Trophoblast cell (in vitro differentiated cells and primary cell): ENCODE measurements at regions not wholly inside any gene's neighbourhood (a gene's known extent, or its start where the extent isn't known, plus 50 kb on each side); places are given as distances from the start of the nearest gene placed in this dataset.

Source experiments
- DNase-seq, 2 donors: peaks; one replicate each; pipeline ENCODE4 v3.0.0-alpha.2; 2016
- H2AFZ ChIP-seq: 2 replicates; pipeline ENCODE4 v1.6.1; 2013; ENCODE audit warnings: low read length, moderate library complexity, mild to moderate bottlenecking; ENCODE audit not compliant: insufficient read depth, poor library complexity
- H2AK5ac ChIP-seq: 2 replicates; pipeline ENCODE4 v1.6.1; 2013; ENCODE audit warnings: mild to moderate bottlenecking, low read length
- H2BK120ac ChIP-seq: 2 replicates; pipeline ENCODE4 v1.6.1; 2013; ENCODE audit warnings: low read length, mild to moderate bottlenecking, moderate library complexity; ENCODE audit not compliant: insufficient read depth, poor library complexity
- H2BK12ac ChIP-seq: 2 replicates; pipeline ENCODE4 v1.6.1; 2013; ENCODE audit warnings: mild to moderate bottlenecking, low read length, moderate library complexity
- H2BK5ac ChIP-seq: 2 replicates; pipeline ENCODE4 v1.6.1; 2013; ENCODE audit warnings: low read length, low read depth, moderate library complexity, mild to moderate bottlenecking; ENCODE audit not compliant: poor library complexity
- H3K14ac ChIP-seq: 2 replicates; pipeline ENCODE4 v1.6.1; 2013; ENCODE audit warnings: mild to moderate bottlenecking, low read length
- H3K18ac ChIP-seq: 2 replicates; pipeline ENCODE4 v1.6.1; 2013; ENCODE audit warnings: mild to moderate bottlenecking, low read length
- H3K23ac ChIP-seq: 2 replicates; pipeline ENCODE4 v1.6.1; 2013; ENCODE audit warnings: low read length
- H3K27ac ChIP-seq: 2 replicates; pipeline ENCODE4 v1.5.1; 2013; ENCODE audit warnings: low read depth, mild to moderate bottlenecking, inconsistent platforms, low read length, moderate library complexity
- H3K27me3 ChIP-seq: 2 replicates; pipeline ENCODE4 v1.6.1; 2013; ENCODE audit warnings: inconsistent platforms, mild to moderate bottlenecking, low read length, moderate library complexity; ENCODE audit not compliant: insufficient read depth
- H3K36me3 ChIP-seq, 2 experiments: 1 replicate in 1 of 2; 2 replicates in 1 of 2; pipeline ENCODE4 v1.6.1; 2013; ENCODE audit warnings: low read length in 2 of 2, mild to moderate bottlenecking in 2 of 2, moderate library complexity in 1 of 2; ENCODE audit not compliant: insufficient read depth in 2 of 2, control insufficient read depth in 1 of 2
- H3K4ac ChIP-seq: 2 replicates; pipeline ENCODE4 v1.6.1; 2013; ENCODE audit warnings: low read depth, mild to moderate bottlenecking, low read length, moderate library complexity
- H3K4me1 ChIP-seq, 2 experiments: 1 replicate in 1 of 2; 2 replicates in 1 of 2; pipeline ENCODE4 v1.6.1; 2013; ENCODE audit warnings: low read length in 2 of 2, mild to moderate bottlenecking in 2 of 2, moderate library complexity in 1 of 2; ENCODE audit not compliant: insufficient read depth in 2 of 2, control insufficient read depth in 1 of 2
- H3K4me2 ChIP-seq: 2 replicates; pipeline ENCODE4 v1.6.1; 2013; ENCODE audit warnings: inconsistent platforms, mild to moderate bottlenecking, low read length, moderate library complexity
- H3K4me3 ChIP-seq: 2 replicates; pipeline ENCODE4 v1.5.1; 2013; ENCODE audit warnings: mild to moderate bottlenecking, low read depth, low read length, inconsistent platforms
- H3K79me1 ChIP-seq: one replicate; pipeline ENCODE4 v1.6.1; 2013; ENCODE audit warnings: low read length
- H3K79me2 ChIP-seq: 2 replicates; pipeline ENCODE4 v1.6.1; 2013; ENCODE audit warnings: low read length, mild to moderate bottlenecking; ENCODE audit not compliant: control insufficient read depth, insufficient read depth, poor library complexity
- H3K9ac ChIP-seq: 2 replicates; pipeline ENCODE4 v1.6.1; 2013; ENCODE audit warnings: mild to moderate bottlenecking, low read length
- H3K9me3 ChIP-seq: 2 replicates; pipeline ENCODE4 v1.6.1; 2013; ENCODE audit warnings: low read depth, mild to moderate bottlenecking, control low read depth, inconsistent platforms, low read length; ENCODE audit not compliant: insufficient read depth
- H4K12ac ChIP-seq: 2 replicates; pipeline ENCODE4 v1.6.1; 2013; ENCODE audit warnings: low read depth, mild to moderate bottlenecking, low read length, moderate library complexity
- H4K8ac ChIP-seq: 2 replicates; pipeline ENCODE4 v1.6.1; 2013; ENCODE audit warnings: low read depth, mild to moderate bottlenecking, low read length, moderate library complexity
- H4K91ac ChIP-seq: one replicate; pipeline ENCODE4 v1.6.1; 2013; ENCODE audit warnings: low read depth, mild to moderate bottlenecking, low read length, moderate library complexity
- WGBS: extraction: QIAGEN DNeasy Blood & Tissue Kit; methylation state at CpG from one replicate; pipeline ENCODE4 v1.1.7; 2013; ENCODE audit warnings: missing lambda C conversion rate; ENCODE audit not compliant: insufficient read length, insufficient coverage; ENCODE audit errors: extremely low coverage; 5-methylcytosine and 5-hydroxymethylcytosine counted together

DNA sequence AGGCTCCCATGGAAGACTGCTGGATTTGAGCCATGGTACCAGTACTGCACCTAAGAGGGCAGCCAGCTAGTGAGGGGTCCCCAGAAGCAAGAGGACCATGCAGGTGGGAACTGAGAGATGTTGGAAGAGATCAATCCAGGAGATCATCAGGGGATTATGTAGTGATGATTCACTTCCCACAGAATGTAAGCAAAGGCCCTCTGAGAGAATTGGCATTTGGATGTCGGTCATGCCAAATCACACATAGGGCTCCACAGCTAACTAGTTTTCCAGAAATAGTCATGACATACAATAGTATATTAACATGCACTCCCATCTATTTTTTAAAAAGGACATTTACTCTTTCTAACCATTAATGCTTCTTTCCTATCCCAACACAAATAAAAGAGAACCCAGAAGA is 112.5 kb downstream of the RASGEF1B start:
- Histone ChIP-seq H2BK5ac (no peak overlapping the region), H3K23ac (no peak overlapping the region), H3K9me3 (no peaks in the 10 kb centered on the region), H3K4me1 (no peaks in the 10 kb centered on the region), H3K4me2 (no peak overlapping the region), H3K79me1 (no peaks in the 10 kb centered on the region), H3K4me3 (no peak overlapping the region), H3K27me3 (no peaks in the 10 kb centered on the region), H4K12ac (no peak overlapping the region), H2BK12ac (no peak overlapping the region), H3K18ac (no peak overlapping the region), H4K91ac (no peak overlapping the region), H3K27ac (no peak overlapping the region), H4K8ac (no peak overlapping the region), H2BK120ac (no peak overlapping the region), H3K79me2 (no peaks in the 10 kb centered on the region), H3K36me3 (no peaks in the 10 kb centered on the region), H3K4ac (no peak overlapping the region), H3K9ac (no peak overlapping the region), H3K14ac (no peak overlapping the region), H2AFZ (no peak overlapping the region), H2AK5ac (no peak overlapping the region)
- WGBS = no CpG with 5 or more reads among the region's 1 CpG
- no peak for DNase-seq

DNA sequence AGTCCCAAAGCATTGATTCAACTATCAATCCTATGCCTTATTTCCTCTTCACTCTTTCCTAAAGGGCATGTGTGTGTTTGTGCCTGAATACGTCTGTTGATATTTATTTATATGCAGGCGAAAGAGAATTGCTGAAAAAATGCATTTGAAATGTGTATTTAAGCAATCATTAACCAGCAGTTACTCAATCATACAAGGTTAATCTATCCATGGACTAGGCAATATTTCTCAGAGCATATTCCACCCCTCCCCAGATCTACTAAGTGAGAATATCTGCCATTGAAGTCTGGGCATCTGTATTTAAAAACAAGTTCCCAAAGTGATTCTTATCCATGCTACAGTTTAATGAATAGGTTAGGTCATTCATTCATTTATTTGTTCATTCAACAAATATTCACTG is 113.6 kb downstream of the RASGEF1B start:
- Histone ChIP-seq H2BK120ac (no peak overlapping the region), H2AFZ (no peak overlapping the region), H3K36me3 (no peaks in the 10 kb centered on the region), H4K91ac (no peak overlapping the region), H4K12ac (no peak overlapping the region), H3K18ac (no peak overlapping the region), H3K79me2 (no peaks in the 10 kb centered on the region), H2AK5ac (no peak overlapping the region), H2BK5ac (no peak overlapping the region), H3K9ac (no peak overlapping the region), H3K14ac (no peak overlapping the region), H3K4me1 (no peaks in the 10 kb centered on the region), H2BK12ac (no peak overlapping the region), H4K8ac (no peak overlapping the region), H3K27ac (no peak overlapping the region), H3K27me3 (no peaks in the 10 kb centered on the region), H3K4me2 (no peak overlapping the region), H3K9me3 (no peaks in the 10 kb centered on the region), H3K4ac (no peak overlapping the region), H3K23ac (no peak overlapping the region), H3K4me3 (no peak overlapping the region), H3K79me1 (no peaks in the 10 kb centered on the region)
- WGBS = no CpG with 5 or more reads among the region's 2 CpGs
- no peak for DNase-seq

DNA sequence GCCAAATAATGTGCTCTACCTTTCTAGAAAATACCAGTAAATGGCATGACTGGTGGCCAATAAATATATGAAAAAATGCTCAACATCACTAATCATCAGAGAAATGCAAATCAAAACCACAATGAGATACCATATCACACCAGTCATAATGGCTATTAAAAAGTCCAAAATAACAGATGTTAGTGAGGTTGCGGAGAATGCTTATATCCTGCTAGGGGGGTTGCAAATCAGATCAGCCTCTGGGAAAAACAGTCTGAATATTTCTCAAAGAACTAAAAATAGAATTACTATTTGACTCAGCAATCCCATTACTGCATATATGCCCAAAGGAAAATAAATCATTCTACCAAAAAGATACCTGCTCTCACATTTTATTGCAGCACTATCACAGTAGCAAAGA is 115.1 kb downstream of the RASGEF1B start:
- no peaks in the 10 kb centered on the region for H3K4me1 ChIP-seq
- no peak overlapping the region for H3K18ac ChIP-seq
- no peak overlapping the region for H2BK120ac ChIP-seq
- no peak overlapping the region for H2AK5ac ChIP-seq
- H3K79me2 ChIP-seq = no peaks in the 10 kb centered on the region
- H3K27ac ChIP-seq = no peak overlapping the region
- H2BK5ac ChIP-seq = no peak overlapping the region
- H3K14ac ChIP-seq = no peak overlapping the region
- no peak overlapping the region for H4K91ac ChIP-seq
- no peaks in the 10 kb centered on the region for H3K79me1 ChIP-seq
- no peaks in the 10 kb centered on the region for H3K27me3 ChIP-seq
- no peak overlapping the region for H3K4me2 ChIP-seq
- no peak overlapping the region for H2AFZ ChIP-seq
- no peak overlapping the region for H3K4ac ChIP-seq
- WGBS = no CpG with 5 or more reads among the region's 1 CpG
- no peak overlapping the region for H2BK12ac ChIP-seq
- no peaks in the 10 kb centered on the region for H3K36me3 ChIP-seq
- H3K23ac ChIP-seq = no peak overlapping the region
- DNase-seq = no peak
- no peak overlapping the region for H4K8ac ChIP-seq
- no peak overlapping the region for H3K9ac ChIP-seq
- no peak overlapping the region for H3K4me3 ChIP-seq
- no peaks in the 10 kb centered on the region for H3K9me3 ChIP-seq
- no peak overlapping the region for H4K12ac ChIP-seq

DNA sequence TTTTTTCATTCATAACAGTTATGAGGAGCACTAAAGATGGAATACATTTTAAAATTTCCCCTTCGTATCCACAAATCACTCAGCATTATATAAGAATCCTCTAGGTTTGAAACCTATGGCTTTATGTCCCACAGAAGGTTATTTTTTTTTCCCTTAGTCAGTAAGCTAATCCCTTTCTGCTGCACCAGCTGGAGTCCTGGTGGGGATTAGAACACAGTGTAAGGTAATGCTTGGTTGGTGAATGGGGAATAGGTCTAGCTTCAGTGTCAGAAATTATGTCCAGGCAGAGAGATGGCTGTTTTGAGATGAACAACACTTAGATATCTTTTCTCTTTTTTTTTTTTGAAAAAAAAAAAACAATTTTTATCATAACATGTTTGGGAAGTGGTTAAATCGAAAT is 116.6 kb downstream of the RASGEF1B start:
- Histone ChIP-seq H3K79me2 (no peaks in the 10 kb centered on the region), H3K27ac (no peak overlapping the region), H2AFZ (no peak overlapping the region), H3K18ac (no peak overlapping the region), H3K4me3 (no peak overlapping the region), H3K9ac (no peak overlapping the region), H4K91ac (no peak overlapping the region), H2BK5ac (no peak overlapping the region), H2AK5ac (no peak overlapping the region), H3K79me1 (no peaks in the 10 kb centered on the region), H3K14ac (no peak overlapping the region), H4K12ac (no peak overlapping the region), H3K23ac (no peak overlapping the region), H3K9me3 (no peaks in the 10 kb centered on the region), H3K4me1 (no peaks in the 10 kb centered on the region), H3K36me3 (no peaks in the 10 kb centered on the region), H2BK120ac (no peak overlapping the region), H3K4ac (no peak overlapping the region), H2BK12ac (no peak overlapping the region), H4K8ac (no peak overlapping the region), H3K4me2 (no peak overlapping the region), H3K27me3 (no peaks in the 10 kb centered on the region)
- DNase-seq = no peak
- WGBS = no CpG with 5 or more reads among the region's 2 CpGs
